SU-DHL-6 (cell line): ENCODE measurements at regions not wholly inside any gene's neighbourhood (a gene's known extent, or its start where the extent isn't known, plus 50 kb on each side); places are given as distances from the start of the nearest gene placed in this dataset.

Experiments
- H2AFZ ChIP-seq: fragments of 200-600 bp; sonication (generic); 2 replicates; pipeline ENCODE4 v1.6.1; 2014; ENCODE audit warnings: low read depth, mild to moderate bottlenecking, moderate library complexity, mixed read lengths, antibody characterized with exemption, low read length; ENCODE audit not compliant: severe bottlenecking
- H3F3A ChIP-seq: fragments of 200-600 bp; shearing (Covaris generic); 2 replicates; pipeline ENCODE4 v1.6.0; 2016; ENCODE audit warnings: antibody characterized with exemption, mild to moderate bottlenecking; ENCODE audit not compliant: insufficient read depth
- H3K27ac ChIP-seq: fragments of 200-600 bp; sonication (generic); 2 replicates; pipeline ENCODE4 v1.5.1; 2016; ENCODE audit warnings: low read depth, mild to moderate bottlenecking, low read length, moderate library complexity, mixed read lengths
- H3K27me3 ChIP-seq: fragments of 200-600 bp; sonication (generic), shearing (Covaris generic); 2 replicates; pipeline ENCODE4 v1.6.0; 2014; ENCODE audit warnings: mild to moderate bottlenecking, low read length
- H3K36me3 ChIP-seq: fragments of 200-600 bp; sonication (generic); 2 replicates; pipeline ENCODE4 v1.6.1; 2014; ENCODE audit warnings: mild to moderate bottlenecking, low read length, mixed read lengths
- H3K4me2 ChIP-seq: fragments of 300-600, 200-600 bp; shearing (Covaris generic), sonication (generic); 2 replicates; pipeline ENCODE4 v1.6.0; 2014; ENCODE audit warnings: low read length, low read depth, mild to moderate bottlenecking; ENCODE audit not compliant: poor library complexity, severe bottlenecking
- H3K4me3 ChIP-seq: fragments of 200-600 bp; sonication (generic); 2 replicates; pipeline ENCODE4 v1.5.1; 2014; ENCODE audit warnings: antibody characterized with exemption, low read length, mild to moderate bottlenecking, mixed read lengths; ENCODE audit not compliant: insufficient read depth, poor library complexity, severe bottlenecking
- H3K79me2 ChIP-seq: fragments of 200-600 bp; sonication (generic); 2 replicates; pipeline ENCODE4 v1.6.1; 2014; ENCODE audit warnings: mild to moderate bottlenecking, low read length, moderate library complexity; ENCODE audit not compliant: insufficient read depth
- H3K9ac ChIP-seq: fragments of 200-600 bp; sonication (generic); 2 replicates; pipeline ENCODE4 v1.7.0; 2014; ENCODE audit warnings: mild to moderate bottlenecking, low read length
- H3K9me2 ChIP-seq: fragments of 200-600 bp; sonication (generic); replicated peaks from 2 replicates; pipeline ENCODE4 v1.6.1; 2014; ENCODE audit warnings: low read length; ENCODE audit not compliant: insufficient read depth
- H3K9me3 ChIP-seq: fragments of 200-600 bp; sonication (generic); 2 replicates; pipeline ENCODE4 v1.6.1; 2014; ENCODE audit warnings: low read length, mixed read lengths; ENCODE audit not compliant: insufficient read depth
- H4K20me1 ChIP-seq: fragments of 200-600 bp; sonication (generic); 2 replicates; pipeline ENCODE4 v1.6.1; 2014; ENCODE audit warnings: low read depth, mild to moderate bottlenecking, antibody characterized with exemption, low read length, moderate library complexity, mixed read lengths
- EZH2phosphoT487 ChIP-seq: fragments of 200-600 bp; sonication (generic), shearing (Covaris generic); conservative IDR thresholded peaks from 2 replicates; pipeline ENCODE4 v1.6.1; 2018; ENCODE audit warnings: mild to moderate bottlenecking, antibody characterized with exemption, low read length, moderate library complexity, mixed read lengths
- TF ChIP-seq, protein P1 (sequence below): fragments of 200-600 bp; sonication (generic); IDR thresholded peaks from one replicate; pipeline ENCODE4 v1.5.1; 2017; ENCODE audit warnings: antibody characterized with exemption, mild to moderate bottlenecking, low read length, moderate library complexity; ENCODE audit not compliant: insufficient read depth, poor library complexity, severe bottlenecking

DNA sequence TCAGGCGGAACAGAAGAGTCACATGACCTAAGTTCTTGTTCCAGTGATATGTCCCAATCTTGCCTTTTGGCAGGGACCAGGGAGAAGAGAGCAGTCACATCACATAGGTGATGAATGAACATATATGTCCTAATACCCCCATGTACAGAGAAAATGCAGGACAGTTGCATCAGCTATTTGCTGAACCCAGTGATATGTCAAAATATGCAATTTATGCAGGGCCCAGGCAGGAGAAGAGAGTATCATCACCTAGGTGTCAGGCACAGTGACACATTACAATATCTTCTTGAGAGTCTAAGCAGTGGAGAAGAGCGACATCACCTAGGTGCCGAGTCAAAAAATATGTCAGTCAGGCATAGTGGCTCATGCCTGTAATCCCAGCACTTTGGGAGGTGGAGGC is 139.9 kb downstream of the ZNF675 start:
- Histone ChIP-seq H3K4me3 (no peak overlapping the region), H4K20me1 (no peaks in the 10 kb centered on the region), H3K9me3 (no peaks in the 10 kb centered on the region), H3K9me2 (no peaks in the 10 kb centered on the region), H3K36me3 (no peaks in the 10 kb centered on the region), H3F3A (no peaks in the 10 kb centered on the region), H3K27ac (no peak overlapping the region), H3K27me3 (no peaks in the 10 kb centered on the region), H2AFZ (no peak overlapping the region), H3K79me2 (no peaks in the 10 kb centered on the region), H3K9ac (no peak overlapping the region), H3K4me2 (no peak overlapping the region)
- TF ChIP-seq, protein P1, sequence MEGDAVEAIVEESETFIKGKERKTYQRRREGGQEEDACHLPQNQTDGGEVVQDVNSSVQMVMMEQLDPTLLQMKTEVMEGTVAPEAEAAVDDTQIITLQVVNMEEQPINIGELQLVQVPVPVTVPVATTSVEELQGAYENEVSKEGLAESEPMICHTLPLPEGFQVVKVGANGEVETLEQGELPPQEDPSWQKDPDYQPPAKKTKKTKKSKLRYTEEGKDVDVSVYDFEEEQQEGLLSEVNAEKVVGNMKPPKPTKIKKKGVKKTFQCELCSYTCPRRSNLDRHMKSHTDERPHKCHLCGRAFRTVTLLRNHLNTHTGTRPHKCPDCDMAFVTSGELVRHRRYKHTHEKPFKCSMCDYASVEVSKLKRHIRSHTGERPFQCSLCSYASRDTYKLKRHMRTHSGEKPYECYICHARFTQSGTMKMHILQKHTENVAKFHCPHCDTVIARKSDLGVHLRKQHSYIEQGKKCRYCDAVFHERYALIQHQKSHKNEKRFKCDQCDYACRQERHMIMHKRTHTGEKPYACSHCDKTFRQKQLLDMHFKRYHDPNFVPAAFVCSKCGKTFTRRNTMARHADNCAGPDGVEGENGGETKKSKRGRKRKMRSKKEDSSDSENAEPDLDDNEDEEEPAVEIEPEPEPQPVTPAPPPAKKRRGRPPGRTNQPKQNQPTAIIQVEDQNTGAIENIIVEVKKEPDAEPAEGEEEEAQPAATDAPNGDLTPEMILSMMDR, result no peak
- TF ChIP-seq EZH2phosphoT487, result no peak

DNA sequence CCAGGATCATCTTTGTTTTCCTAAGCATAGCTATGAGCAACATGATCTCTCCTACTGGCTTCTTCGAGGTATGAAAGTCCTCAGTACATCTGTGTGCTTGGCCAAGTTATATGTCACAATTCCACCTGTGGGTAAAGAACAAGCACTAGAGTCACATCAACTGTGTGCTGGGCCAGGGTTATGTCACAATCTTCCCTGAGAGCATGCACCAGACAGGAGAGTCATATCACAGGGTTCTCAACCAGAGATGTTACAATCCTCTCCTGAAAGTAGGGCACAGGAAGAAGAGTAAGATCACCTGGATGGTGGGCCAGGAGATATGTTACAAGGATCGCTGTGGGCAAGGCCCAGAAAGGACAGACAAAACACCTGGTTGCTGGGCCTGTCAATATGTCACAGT is 143.7 kb downstream of the ZNF675 start:
- no peaks in the 10 kb centered on the region for H3K36me3 ChIP-seq
- no peak for TF ChIP-seq EZH2phosphoT487
- TF ChIP-seq, protein P1, result no peak
- no peak overlapping the region for H2AFZ ChIP-seq
- H3K9ac ChIP-seq, result no peak overlapping the region
- H3K27me3 ChIP-seq, result no peaks in the 10 kb centered on the region
- H3K4me2 ChIP-seq, result no peak overlapping the region
- no peaks in the 10 kb centered on the region for H3K9me2 ChIP-seq
- no peaks in the 10 kb centered on the region for H3K79me2 ChIP-seq
- no peaks in the 10 kb centered on the region for H4K20me1 ChIP-seq
- H3K4me3 ChIP-seq, result no peak overlapping the region
- no peaks in the 10 kb centered on the region for H3F3A ChIP-seq
- no peaks in the 10 kb centered on the region for H3K9me3 ChIP-seq
- no peak overlapping the region for H3K27ac ChIP-seq

DNA sequence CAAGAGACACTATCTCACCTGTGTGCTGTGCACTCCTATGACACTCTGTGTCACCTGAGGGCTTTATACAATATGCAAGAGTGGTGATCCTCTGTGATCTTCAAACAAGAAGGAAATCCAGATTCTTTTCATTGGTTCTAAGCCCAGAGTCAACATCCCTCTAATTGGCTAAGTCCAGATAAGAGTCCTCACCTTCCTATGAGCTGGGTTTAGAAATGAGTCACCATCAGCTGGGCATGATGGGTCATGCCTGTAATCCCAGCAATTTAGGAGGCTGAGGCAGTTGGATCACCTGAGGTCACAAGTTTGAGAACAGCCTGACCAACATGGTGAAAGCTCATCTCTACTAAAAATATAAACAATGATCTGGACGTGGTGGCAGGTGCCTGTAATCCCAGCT is 144.4 kb downstream of the ZNF675 start:
- Histone ChIP-seq H3K9me3 (no peaks in the 10 kb centered on the region), H3K9ac (no peak overlapping the region), H3K9me2 (no peaks in the 10 kb centered on the region), H3K79me2 (no peaks in the 10 kb centered on the region), H4K20me1 (no peaks in the 10 kb centered on the region), H3F3A (no peaks in the 10 kb centered on the region), H3K27me3 (no peaks in the 10 kb centered on the region), H2AFZ (no peak overlapping the region), H3K36me3 (no peaks in the 10 kb centered on the region), H3K4me3 (no peak overlapping the region), H3K27ac (no peak overlapping the region), H3K4me2 (no peak overlapping the region)
- TF ChIP-seq EZH2phosphoT487, result no peak
- TF ChIP-seq, protein P1, result no peak
